ENCODE measurements at regions not wholly inside any gene's neighbourhood (a gene's known extent, or its start where the extent isn't known, plus 50 kb on each side); places are given as distances from the start of the nearest gene placed in this dataset.
"Not testable (repeated sequence)": the region's sequence is repeated elsewhere in the genome, so short reads cannot be mapped to it uniquely, and the experiment has no call there.

- DNase-seq (ENCODE audit: low read depth in 2 of 2), result no peak
Observed at GRCh38 chr3:153903430-153903829, 217.8 kb upstream of the ARHGEF26 start.

- no peak for DNase-seq (ENCODE audit: low read depth in 2 of 2)
Observed at GRCh38 chr3:153906366-153906765, 214.8 kb upstream of the ARHGEF26 start.

GRCh38 chr3:153910387-153910786 is 210.8 kb upstream of the ARHGEF26 start:
- DNase-seq (ENCODE audit: low read depth in 2 of 2), result no peak

- DNase-seq (ENCODE audit: low read depth in 2 of 2), result no peak
Observed at GRCh38 chr3:153911116-153911515, 210.1 kb upstream of the ARHGEF26 start.

- no peak for DNase-seq (ENCODE audit: low read depth in 2 of 2)
Observed at GRCh38 chr3:153919773-153920172, 201.4 kb upstream of the ARHGEF26 start.

- no peak for DNase-seq (ENCODE audit: low read depth in 2 of 2)
Observed at GRCh38 chr3:153921826-153922225, 199.4 kb upstream of the ARHGEF26 start.

GRCh38 chr3:153925841-153926514 is 195.2 kb upstream of the ARHGEF26 start:
- DNase-seq (ENCODE audit: low read depth in 2 of 2), result no peak

GRCh38 chr3:153927107-153927506 is 194.1 kb upstream of the ARHGEF26 start:
- DNase-seq (ENCODE audit: low read depth in 2 of 2), result no peak

- DNase-seq (ENCODE audit: low read depth in 2 of 2), result no peak
Observed at GRCh38 chr3:153928851-153929250, 192.3 kb upstream of the ARHGEF26 start.

- not testable (repeated sequence) for DNase-seq (ENCODE audit: low read depth in 2 of 2)
Observed at GRCh38 chr3:153933481-153933880, 187.7 kb upstream of the ARHGEF26 start.

GRCh38 chr3:153944084-153944483 is 177.1 kb upstream of the ARHGEF26 start:
- no peak for DNase-seq (ENCODE audit: low read depth in 2 of 2)

GRCh38 chr3:153951276-153951675 is 169.9 kb upstream of the ARHGEF26 start:
- no peak for DNase-seq (ENCODE audit: low read depth in 2 of 2)

GRCh38 chr3:153952091-153952490 is 169.1 kb upstream of the ARHGEF26 start:
- DNase-seq (ENCODE audit: low read depth in 2 of 2), result no peak

GRCh38 chr3:153956613-153957012 is 164.6 kb upstream of the ARHGEF26 start:
- no peak for DNase-seq (ENCODE audit: low read depth in 2 of 2)

- no peak for DNase-seq (ENCODE audit: low read depth in 2 of 2)
Observed at GRCh38 chr3:153957421-153957820, 163.8 kb upstream of the ARHGEF26 start.

- no peak for DNase-seq (ENCODE audit: low read depth in 2 of 2)
Observed at GRCh38 chr3:153958635-153959595, 162.3 kb upstream of the ARHGEF26 start.

- no peak for DNase-seq (ENCODE audit: low read depth in 2 of 2)
Observed at GRCh38 chr3:153960458-153961074, 160.6 kb upstream of the ARHGEF26 start.

- DNase-seq (ENCODE audit: low read depth in 2 of 2), result no peak
Observed at GRCh38 chr3:153961494-153961893, 159.7 kb upstream of the ARHGEF26 start.

- no peak for DNase-seq (ENCODE audit: low read depth in 2 of 2)
Observed at GRCh38 chr3:153963012-153963411, 158.2 kb upstream of the ARHGEF26 start.

- DNase-seq (ENCODE audit: low read depth in 2 of 2), result no peak
Observed at GRCh38 chr3:153967260-153967659, 153.9 kb upstream of the ARHGEF26 start.

- DNase-seq (ENCODE audit: low read depth in 2 of 2), result no peak
Observed at GRCh38 chr3:153970047-153970446, 151.1 kb upstream of the ARHGEF26 start.

- no peak for DNase-seq (ENCODE audit: low read depth in 2 of 2)
Observed at GRCh38 chr3:153970741-153971347, 150.3 kb upstream of the ARHGEF26 start.

All from stimulated activated CD8-positive, alpha-beta memory T cell treated with anti-CD3 and anti-CD28 coated beads, Interleukin-15, amount 100 ng/mL, for 48 hours (primary cell).